Activated T-cell treated with anti-CD3 and anti-CD28 coated beads for 1 hour (primary cell): ENCODE measurements at regions not wholly inside any gene's neighbourhood (a gene's known extent, or its start where the extent isn't known, plus 50 kb on each side); places are given as distances from the start of the nearest gene placed in this dataset.
A peak's percentile ranks its signal among the peaks of the same experiment; 100 is the strongest.

Experiments used
- DNase-seq: peaks from one replicate; pipeline ENCODE4 v3.0.0-alpha.2; 2020; ENCODE audit warnings: low read depth

DNA sequence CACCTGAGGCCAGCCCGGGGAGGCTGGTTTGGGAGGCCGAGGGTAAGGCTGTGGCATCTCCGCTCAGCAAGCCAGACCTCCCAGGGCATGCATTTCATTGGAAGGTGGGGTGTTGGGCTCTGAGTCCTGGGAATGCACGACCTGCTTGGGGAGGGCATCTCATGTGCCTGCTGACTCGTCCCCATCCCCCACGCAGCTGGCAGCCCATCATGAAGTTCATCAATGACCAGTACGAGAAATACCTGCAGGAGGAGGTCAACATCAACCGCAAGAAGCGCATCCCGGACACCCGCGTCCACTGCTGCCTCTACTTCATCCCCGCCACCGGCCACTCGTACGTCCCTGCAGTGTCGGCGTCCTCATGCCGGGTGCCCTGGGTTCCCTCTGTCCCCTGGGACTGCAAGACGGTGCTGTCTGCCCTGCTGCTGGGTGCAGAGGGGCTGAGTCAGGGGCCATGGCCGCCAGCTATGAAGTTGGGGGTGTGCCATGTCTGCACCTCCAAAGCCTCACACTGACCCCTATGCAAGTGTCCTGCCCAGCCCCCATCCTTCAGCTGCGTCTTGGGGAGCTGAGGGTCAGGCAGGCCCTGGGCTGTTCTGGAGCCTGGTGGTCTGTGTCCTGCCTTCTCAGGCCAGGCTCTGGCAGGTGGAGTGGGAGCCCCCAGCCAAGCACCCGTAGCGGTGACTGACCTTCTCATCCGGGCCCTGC lies 347.9 kb downstream of the SEC14L1 start:
- no peak for DNase-seq

DNA sequence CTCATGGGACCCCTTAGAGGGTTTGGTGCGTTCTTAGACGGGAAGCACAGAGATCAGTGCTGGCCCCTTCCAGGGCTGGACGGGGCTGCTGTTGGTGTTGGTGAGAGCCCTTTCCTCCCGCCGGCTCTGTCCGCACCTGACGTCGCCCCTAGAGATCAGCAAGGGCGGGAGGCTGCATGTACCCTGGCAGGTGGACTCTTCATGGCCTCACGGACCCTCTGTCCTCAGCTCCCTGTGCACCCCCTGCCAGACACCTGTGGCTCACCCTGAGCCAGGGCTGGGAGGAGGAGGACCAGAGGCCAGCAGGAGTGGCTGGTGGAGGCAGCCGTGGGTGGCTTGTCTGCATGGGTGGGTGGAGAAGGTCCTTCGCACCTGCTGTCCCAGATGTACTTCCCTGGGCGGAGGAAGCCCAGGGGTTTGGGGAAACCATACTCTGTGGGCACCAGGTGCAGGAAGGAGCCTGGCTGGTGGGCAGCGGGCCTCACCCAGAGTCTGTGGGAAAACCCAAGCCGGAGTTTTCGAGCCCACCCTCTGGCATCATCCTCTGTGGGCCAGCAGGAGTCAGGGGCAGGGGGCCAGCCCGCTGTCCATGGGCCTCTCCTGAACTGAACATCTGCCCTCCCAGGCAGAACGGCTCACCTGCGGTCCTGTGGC lies 348.6 kb downstream of the SEC14L1 start:
- no peak for DNase-seq

DNA sequence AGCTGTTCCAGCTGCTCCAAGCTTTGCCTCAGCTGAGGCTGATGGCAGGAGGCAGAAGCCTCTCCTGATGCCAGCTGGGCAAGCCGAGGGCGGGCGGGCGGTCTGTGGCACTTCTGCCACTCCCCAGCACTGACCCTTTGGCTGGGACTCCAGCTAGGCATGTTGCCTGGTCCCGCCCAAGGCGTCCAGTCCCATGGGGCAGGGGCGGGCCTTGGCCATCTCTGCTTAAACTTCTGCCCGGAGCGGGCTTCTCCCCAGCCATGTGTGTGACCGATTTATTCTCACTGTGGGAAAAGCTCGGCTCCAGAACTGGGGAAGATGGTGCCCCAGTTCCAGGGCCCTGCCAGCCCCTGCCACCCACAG lies 349.1 kb downstream of the SEC14L1 start:
- DNase-seq = no peak

DNA sequence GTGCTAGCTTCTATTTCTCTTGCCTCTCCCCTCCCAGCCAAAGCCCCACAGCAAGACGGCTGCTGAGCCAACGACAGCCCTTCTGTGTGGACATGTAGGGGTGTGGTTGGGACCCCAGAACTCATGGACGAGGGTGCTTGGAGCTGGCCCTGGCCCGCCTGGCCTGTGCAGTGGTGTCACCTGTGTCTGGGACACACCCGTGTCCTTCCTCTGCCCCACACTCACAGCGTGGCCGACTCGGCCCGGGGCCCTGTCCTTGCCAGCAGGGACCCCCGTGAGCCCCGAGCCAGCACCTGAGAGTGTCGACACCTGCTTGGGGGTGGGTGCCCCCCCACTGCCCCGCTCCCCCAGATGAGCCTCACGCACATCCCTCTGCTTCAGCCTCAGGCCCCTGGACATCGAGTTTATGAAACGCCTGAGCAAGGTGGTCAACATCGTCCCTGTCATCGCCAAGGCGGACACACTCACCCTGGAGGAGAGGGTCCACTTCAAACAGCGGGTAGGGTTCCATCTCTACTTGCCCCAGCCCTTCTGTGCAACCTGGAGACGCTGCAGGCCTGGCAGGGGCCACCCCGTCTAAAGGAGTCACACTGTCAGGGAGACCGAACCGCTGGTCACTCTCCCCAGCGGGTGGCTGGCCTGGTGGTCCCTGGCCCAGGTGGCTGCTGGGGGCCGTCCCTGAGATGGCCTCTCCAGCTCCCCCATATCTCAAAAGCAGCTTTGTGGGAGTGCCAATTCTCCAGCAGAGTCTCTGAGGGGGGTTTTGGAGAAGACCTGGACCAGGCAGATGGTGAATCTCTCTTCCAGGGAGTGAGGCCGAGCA lies 349.8 kb downstream of the SEC14L1 start:
- DNase-seq = no peak

DNA sequence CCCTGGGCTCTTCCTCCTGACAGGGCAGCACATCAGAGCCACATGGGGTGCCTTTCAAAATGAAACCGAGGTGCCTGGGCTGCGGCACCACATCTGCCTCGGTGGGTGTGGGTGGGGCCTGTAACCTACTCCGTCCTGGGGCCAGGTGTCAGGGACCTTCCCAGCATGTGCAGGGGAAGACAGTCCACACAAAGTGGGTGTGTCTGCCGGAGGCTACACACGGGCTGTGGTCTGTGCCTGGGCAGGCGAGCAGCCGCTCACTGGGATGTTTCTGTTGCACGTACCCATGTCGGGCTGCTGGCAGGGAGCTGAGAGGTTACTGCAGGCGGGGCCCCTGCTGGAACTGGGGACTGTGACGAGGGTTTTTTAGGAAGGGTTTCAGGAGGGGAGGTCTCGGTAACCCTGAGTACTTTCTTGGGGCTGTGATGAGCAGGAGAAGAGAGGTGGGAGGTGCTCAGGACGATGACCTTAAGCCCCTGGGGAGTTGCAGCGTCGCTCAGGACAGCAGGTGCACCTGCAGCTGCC lies 351.2 kb downstream of the SEC14L1 start:
- no peak for DNase-seq

DNA sequence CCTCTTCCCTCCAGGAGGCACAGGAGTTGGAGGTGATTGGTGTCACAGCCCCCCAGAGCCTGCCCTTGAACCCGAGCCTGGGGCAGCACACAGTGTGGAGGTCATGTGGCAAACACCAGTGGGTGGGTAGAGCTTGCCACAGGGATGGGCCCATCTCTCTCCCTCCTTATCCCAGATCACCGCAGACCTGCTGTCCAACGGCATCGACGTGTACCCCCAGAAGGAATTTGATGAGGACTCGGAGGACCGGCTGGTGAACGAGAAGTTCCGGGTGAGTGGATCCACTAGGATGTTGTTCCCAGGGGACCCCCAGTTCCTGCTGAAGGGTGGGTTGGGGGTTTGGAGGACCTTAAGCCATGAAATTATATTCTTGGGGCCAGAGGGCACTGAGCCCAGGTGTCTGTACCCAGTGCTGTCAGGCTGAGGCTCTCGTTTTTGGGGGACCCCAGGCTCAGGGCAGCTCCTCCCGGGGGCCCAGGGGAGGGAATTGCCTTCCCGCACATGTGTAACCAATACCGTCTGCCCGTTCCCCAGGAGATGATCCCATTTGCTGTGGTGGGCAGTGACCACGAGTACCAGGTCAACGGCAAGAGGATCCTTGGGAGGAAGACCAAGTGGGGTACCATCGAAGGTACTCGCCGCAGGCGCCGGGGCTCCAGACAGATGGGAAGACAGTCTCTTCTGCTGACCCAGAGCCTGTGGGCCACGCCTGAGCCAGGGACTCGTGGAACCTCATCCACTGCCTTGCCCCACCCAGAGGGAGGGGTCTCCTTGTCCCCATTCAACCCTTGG lies 351.9 kb downstream of the SEC14L1 start:
- DNase-seq = no peak

DNA sequence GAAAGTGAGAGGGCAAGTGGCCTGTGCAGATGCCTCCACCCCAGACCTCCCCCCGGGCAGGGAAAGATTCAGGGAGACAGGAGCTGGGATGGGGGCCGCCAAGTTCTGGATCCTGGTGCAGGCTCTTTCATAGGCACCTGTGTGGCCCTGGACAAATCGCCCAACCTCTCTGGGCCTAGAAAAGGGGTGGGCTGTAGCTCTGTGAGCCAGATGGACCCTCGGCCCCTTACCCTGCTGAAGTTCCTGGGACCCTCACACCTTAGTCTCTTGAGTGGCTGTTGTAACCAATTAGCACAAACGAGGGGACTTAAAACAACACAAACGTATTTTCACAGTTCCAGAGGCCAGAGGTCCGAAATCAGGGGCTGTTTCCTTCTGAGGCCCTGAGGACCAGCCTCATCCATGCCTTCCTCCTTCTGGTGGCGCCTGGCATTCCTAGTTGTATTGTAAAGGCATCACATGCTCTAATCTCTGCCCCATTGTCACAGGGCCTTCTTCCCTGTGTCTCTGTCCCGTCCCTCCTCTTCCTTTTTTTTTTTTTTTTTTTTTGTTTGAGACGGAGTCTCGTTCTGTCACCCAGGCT lies 352.6 kb downstream of the SEC14L1 start:
- no peak for DNase-seq

DNA sequence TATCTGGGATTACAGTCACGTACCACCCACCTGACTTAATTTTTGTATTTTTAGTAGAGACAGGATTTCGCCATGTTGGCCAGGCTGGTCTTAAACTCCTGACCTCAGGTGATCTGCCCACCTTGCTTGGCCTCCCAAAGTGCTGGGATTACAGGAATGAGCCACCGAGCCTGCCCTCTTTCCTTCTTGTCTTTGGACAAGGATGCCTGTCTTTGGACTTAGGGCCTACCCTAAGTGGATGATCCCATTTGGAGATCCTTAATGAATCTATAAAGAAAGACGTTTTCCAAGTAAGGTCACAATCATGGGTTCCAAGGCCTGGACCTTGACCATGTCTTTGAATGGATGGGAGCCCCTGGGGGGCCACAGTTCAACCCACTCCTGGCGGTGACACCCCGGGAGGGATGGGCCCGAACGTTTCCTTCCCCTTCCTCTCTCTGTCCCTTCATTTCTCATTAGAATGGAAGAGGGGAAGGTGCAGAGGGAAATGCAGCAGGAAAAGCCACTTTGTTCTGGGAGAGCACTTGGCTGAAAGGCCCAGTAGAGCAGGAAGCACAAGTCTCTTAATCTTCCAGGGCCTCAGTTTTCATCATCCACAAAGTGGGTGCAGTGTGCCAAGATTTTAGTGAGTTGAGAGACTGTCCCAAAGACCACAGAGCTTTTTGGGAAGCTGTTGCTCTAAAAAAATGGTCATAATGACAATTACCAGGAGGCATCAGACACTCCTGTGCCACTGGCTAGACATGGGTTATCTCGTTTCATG lies 353.3 kb downstream of the SEC14L1 start:
- DNase-seq = no peak

DNA sequence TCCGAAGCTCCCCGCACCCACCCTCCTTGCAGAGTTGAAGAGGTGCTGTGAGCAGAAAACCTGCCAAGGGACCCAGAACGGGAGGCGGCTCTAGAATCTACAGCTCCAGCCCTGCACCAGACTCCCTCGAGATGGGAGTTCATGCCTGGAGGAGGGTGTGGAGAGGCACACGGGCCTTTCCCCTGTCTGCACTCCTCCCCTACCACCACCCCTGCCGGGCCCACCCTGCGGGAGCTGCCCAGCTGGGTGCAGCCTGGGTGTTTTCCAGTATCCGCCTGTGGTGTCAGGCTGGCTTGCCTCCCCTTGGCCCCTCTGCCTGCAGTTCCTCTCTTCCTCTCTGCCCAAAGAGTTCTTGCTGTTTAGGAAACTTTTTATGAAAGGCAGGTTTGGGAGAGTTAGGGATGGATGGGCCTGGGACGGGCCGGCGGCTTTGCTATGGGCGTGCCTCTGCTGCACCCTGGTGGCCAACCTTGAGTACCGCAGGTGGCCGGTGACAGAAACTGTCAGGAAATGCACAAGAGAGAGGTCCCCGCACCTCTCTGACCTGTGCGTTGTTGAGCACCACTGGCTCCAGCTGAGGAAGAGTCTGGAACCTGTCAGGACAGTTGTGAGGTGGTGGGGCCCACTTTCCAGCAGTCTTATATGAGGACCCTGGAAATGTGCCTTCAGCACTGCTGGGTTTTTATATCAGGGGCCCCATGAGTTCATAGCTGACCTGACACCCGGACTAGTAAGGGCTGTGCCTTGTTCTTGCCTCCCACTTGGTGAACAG lies 354.1 kb downstream of the SEC14L1 start:
- peak; percentile 74 for DNase-seq

DNA sequence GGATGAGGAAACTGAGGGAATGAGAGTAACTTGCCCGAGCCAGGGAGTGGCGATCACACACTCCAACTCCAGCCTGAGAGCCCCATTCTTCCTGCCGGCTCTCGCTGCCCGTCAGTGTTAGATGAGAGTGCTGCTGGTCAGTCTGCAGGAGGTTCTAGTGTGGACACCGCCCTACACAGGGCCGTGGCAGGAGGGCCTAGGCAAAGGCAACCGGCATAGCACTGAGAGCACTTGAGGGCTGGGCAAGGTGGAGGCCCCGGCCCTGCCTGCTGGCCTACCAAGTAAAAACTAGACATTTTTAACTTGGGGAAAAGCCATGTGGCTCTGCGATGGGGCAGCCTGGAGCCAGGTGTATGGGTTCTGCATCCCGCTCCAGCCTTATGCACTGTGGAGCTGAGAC lies 354.8 kb downstream of the SEC14L1 start:
- no peak for DNase-seq

DNA sequence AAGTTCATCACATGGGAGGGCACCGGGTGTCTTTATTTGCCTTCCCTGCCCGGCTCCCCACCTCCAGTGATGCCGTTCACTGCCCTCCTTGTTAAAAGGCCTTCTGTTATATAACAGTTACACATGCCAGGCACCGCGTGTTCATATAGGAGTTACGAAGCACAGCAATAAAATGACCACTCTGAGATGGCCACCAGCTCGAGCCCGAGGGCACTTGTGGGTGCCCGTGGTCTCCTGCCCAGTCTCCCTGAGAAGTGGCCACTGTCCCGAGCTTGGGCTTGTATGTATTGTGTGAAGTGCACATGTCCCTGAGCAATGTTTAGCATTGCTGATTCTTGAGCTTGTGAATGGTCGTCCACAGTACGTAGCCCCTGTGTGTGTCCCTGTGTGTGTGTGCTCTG lies 355.6 kb downstream of the SEC14L1 start:
- DNase-seq = no peak

DNA sequence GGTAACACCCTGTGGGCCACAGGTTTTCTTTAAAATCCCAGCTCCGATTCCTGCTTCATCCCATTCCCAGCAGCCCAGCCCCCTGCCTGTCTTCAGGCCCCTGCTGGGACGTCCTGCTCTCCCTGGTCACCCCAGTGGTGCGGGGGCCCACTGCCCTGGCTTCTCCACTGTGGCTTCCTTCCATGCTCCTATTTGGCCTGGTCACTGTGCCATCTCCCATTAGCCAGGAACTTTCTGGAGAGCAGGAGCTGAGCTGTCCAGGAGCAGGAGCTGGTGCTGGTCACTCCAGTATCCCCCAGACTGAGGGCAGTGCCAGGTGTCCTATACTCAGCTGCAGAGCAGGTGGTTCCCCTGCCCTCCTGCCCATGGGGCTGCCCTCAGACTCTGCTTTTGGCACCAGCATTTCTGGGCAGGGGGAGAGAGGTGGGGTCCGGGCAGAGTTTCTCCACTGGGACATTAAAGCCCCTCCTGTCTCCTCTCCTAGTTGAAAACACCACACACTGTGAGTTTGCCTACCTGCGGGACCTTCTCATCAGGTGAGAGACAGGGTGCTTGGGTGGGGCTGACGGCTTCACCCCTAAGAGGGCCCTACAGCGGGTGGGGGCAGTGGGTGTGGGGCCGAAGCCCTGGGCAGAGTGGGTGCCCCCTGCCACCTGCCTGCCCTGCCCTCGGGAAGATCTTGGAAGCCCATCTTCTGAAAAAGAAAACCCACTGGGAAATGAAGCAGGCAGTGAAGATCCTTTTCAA lies 356.2 kb downstream of the SEC14L1 start:
- DNase-seq = no peak

DNA sequence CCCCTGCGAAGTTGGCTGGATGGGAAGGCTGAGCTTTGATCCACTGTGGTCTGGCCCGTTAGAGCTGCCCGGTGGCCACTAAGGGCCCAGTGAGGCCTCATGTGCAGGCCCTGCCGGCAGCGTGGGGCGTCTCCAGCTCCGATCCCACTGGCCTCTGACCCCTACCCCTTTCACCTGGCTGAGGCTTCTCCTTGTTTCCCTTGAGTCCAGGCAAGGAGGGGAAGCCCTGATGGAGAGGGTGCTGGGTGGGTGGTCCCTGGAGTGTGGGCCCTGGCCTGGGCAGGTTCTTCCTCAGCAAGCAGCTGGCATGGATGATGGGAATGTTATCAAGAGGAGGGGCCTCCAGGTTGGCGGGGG lies 356.8 kb downstream of the SEC14L1 start:
- DNase-seq = no peak

DNA sequence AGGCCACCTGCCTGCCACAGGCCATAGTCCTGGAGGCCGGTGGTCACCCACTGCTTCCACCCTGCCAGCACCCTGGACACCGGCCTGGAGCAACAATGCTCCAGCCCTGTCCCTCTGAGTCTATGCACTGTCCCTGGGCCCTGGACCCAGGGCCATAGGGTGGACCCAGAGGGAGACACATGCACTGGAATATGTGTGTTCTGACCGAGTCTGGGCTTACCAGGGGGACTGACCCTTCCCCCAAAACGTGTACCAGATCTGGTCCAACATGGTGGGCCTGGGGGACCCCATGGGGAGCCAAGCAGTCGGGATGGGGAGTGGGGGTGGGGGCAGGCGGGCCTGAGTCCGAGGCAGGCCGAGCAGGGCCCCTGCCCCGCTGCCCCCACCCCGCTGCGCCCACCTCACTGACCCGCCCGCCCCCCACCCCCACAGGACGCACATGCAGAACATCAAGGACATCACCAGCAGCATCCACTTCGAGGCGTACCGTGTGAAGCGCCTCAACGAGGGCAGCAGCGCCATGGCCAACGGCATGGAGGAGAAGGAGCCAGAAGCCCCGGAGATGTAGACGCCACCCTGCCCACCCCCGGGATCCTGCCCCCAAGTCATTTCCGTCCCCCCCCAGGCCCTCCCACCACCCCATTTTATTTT lies 357.4 kb downstream of the SEC14L1 start:
- DNase-seq = no peak

DNA sequence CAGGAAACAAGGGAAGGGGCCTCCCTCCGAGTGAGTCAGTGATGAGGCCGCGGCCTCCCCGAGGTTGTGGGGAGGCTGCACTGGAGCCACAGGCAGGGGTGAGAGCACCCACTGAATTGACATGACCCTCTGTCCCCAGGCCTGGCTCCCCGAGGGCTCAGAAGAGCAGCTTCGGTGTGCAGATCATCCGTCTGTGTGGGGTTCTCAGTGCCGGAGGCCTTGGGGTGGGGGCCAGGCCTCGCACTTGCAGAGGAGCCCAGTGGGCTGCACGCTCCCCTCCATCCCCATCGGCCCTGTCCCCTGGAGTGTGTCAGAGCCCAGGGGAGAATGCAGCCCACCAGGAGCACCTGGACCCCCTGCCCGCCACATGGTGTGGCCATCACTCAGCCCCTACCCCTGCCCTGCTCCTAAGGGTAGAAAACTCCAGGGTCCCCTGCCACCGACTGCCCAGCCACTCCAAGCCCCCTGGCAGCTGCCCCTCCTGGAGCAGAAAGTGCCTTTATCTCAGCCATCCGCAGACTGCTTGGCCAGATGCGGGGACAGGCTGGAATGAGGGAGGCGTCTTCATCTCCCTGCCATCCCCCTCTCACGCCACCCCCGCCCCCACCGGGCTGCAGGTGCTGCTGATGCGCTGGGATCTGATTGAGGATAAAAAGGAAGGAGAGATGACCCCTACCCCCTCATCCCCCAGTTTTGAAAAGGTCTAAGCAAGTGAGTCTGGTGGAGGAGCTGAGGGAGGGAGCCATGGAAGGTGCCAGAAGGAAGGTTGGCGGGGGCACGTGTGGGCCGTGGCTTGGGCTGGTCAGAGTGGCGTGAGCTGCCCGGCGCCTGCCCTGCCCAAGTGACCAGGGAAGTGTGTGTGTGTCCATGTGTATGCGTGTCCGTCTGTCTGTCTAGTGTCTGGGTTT lies 358.3 kb downstream of the SEC14L1 start:
- no peak for DNase-seq

DNA sequence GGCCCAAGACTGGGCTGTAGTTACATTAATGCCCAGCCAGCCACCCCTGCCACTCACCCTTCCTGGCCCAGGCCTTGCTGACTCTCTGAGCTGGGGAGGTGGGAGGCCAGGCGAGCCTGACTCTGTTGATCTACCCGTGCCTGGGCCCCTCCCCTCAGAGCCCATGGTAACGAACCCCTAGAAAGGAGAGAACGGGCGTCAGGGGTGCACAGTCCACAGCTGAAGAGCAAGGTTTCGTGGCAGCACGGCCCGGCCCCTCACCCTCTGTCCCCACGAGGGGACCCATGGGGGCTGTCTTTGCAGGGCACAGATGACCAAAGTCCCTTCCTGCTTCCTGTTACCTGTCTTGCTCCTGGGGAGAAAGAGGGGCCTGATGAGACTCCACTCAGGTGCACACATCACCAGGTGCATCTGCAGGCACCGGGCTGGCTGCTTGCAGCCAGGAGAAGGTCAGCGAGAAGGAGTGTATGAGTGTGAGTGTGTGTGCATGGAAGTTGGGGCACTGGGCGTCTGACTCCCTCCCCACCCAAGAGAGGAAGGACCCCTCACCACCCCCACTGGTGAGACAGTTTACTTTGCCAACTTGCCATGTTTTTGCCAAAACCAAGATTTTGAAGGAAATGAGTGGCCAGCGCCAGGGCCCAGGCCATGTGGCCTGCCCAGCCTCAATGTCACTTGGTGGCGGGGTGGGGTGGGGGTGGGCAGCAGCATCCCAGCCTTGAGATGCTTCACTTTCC lies 359.1 kb downstream of the SEC14L1 start:
- DNase-seq = no peak

DNA sequence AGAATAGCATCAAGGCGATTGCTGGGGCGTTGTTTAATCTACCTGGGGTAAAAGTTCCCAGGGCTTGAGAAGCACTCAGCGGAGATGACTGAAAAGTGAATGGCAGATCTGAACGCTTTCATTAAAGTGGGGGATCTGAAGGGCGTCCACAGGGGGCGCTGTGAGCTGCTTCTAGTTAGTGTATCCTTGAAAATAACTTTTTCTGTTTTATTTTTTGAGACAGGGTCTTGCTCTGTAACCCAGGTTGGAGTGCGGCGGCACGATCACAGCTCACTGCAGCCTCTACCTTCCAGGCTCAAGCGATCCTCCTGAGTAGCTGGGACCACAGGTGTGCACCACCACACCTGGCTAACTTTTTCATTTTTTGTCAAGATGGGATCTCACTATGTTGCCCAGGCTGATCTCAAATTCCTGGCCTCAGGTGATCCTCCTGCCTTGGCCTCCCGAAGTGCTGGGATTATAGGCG lies 360.4 kb downstream of the SEC14L1 start:
- peak; percentile 35 for DNase-seq
